Fibroblast of villous mesenchyme (primary cell): ENCODE measurements at regions not wholly inside any gene's neighbourhood (a gene's known extent, or its start where the extent isn't known, plus 50 kb on each side); places are given as distances from the start of the nearest gene placed in this dataset.

Experiments
- DNase-seq: peaks from one replicate; pipeline ENCODE4 v3.0.0-alpha.2; 2010; ENCODE audit warnings: low read depth
- H3K4me3 ChIP-seq: 2 replicates; pipeline ENCODE4 v1.5.1; 2011; ENCODE audit warnings: low read depth, mild to moderate bottlenecking, low read length
- CTCF ChIP-seq: IDR thresholded peaks from 2 replicates; pipeline ENCODE4 v1.5.1; 2012; ENCODE audit warnings: low read depth, mild to moderate bottlenecking, low read length; ENCODE audit not compliant: insufficient read depth

- no peak overlapping the region for H3K4me3 ChIP-seq
- DNase-seq = no peak
- no peak for TF ChIP-seq CTCF
These were observed 197.9 kb upstream of the KLF6 start for GRCh38 chr10:3982746-3983442.

- no peak for TF ChIP-seq CTCF
- no peak overlapping the region for H3K4me3 ChIP-seq
- no peak for DNase-seq
These were observed 196.3 kb upstream of the KLF6 start for GRCh38 chr10:3981300-3981699.

GRCh38 chr10:3980660-3981059 lies 195.7 kb upstream of the KLF6 start:
- DNase-seq = peak; percentile 31
- no peak overlapping the region for H3K4me3 ChIP-seq
- TF ChIP-seq CTCF = no peak

GRCh38 chr10:3980144-3980543 lies 195.1 kb upstream of the KLF6 start:
- TF ChIP-seq CTCF = no peak
- no peak for DNase-seq
- H3K4me3 ChIP-seq = no peak overlapping the region

- H3K4me3 ChIP-seq = no peak overlapping the region
- TF ChIP-seq CTCF = no peak
- DNase-seq = no peak
These were observed 193.8 kb upstream of the KLF6 start for GRCh38 chr10:3978761-3979160.

GRCh38 chr10:3978174-3978573 lies 193.2 kb upstream of the KLF6 start:
- peak; percentile 18 for DNase-seq
- no peak overlapping the region for H3K4me3 ChIP-seq
- TF ChIP-seq CTCF = no peak

GRCh38 chr10:3977761-3978160 lies 192.8 kb upstream of the KLF6 start:
- no peak for TF ChIP-seq CTCF
- DNase-seq = no peak
- H3K4me3 ChIP-seq = no peak overlapping the region
